ENCODE measurements at regions not wholly inside any gene's neighbourhood (a gene's known extent, or its start where the extent isn't known, plus 50 kb on each side); places are given as distances from the start of the nearest gene placed in this dataset.
"Not testable (repeated sequence)": the region's sequence is repeated elsewhere in the genome, so short reads cannot be mapped to it uniquely, and the experiment has no call there.

DNA sequence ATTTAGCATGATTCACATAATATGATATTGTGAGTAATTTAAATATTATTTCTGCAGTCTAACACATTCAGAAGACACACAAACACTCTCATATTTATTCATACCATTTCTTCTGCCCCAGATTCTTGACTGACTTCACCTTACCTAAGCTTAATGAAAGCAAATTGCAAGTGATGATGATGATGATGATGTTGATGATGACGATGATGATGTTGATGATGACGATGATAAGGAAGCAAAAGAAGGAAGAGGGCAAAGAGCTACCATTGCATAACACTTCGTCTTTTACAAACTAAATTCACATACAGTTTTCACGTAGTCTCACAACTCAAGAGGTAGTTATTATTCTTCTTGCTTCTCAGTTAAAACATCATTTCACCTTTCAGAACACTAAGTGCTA is 404.7 kb downstream of the NAF1 start:
- H3K4me3 ChIP-seq (ENCODE audit: low read length): no peak overlapping the region
- H3K9ac ChIP-seq (ENCODE audit: low read length): no peak overlapping the region
- H3K36me3 ChIP-seq (ENCODE audit: insufficient read depth, low read length): no peaks in the 10 kb centered on the region
- H4K20me1 ChIP-seq (ENCODE audit: insufficient read depth, low read depth, low read length): no peaks in the 10 kb centered on the region
- H2AFZ ChIP-seq (ENCODE audit: low read length): no peak overlapping the region
- no peak overlapping the region for H3K27ac ChIP-seq (ENCODE audit: low read length)
- H3K9me2 ChIP-seq (replicated peaks; ENCODE audit: insufficient read depth, low read length): no peaks in the 10 kb centered on the region
- no peaks in the 10 kb centered on the region for H3K9me3 ChIP-seq (ENCODE audit: low read length)
- no peaks in the 10 kb centered on the region for H3K79me2 ChIP-seq (ENCODE audit: low read length)
- no peak overlapping the region for H3K4me2 ChIP-seq (ENCODE audit: low read depth, low read length, poor library complexity, severe bottlenecking)
- no peaks in the 10 kb centered on the region for H3K27me3 ChIP-seq (ENCODE audit: low read length)
- H3K4me1 ChIP-seq (ENCODE audit: low read length): no peaks in the 10 kb centered on the region
- DNase-seq: no peak

GRCh38 chr4:162740228-162740627 is 426.5 kb downstream of the NAF1 start:
- H3K9me2 ChIP-seq (replicated peaks; ENCODE audit: insufficient read depth, low read length); H3K9ac ChIP-seq (ENCODE audit: low read length); H3K27me3 ChIP-seq (ENCODE audit: low read length); H3K9me3 ChIP-seq (ENCODE audit: low read length); DNase-seq; H3K36me3 ChIP-seq (ENCODE audit: insufficient read depth, low read length); H2AFZ ChIP-seq (ENCODE audit: low read length); H4K20me1 ChIP-seq (ENCODE audit: insufficient read depth, low read depth, low read length); H3K4me3 ChIP-seq (ENCODE audit: low read length); H3K4me2 ChIP-seq (ENCODE audit: low read depth, low read length, poor library complexity, severe bottlenecking); H3K27ac ChIP-seq (ENCODE audit: low read length); H3K79me2 ChIP-seq (ENCODE audit: low read length); H3K4me1 ChIP-seq (ENCODE audit: low read length): not testable (repeated sequence)

GRCh38 chr4:162739596-162739995 is 427.1 kb downstream of the NAF1 start:
- not testable (repeated sequence) for DNase-seq; H3K36me3 ChIP-seq (ENCODE audit: insufficient read depth, low read length); H2AFZ ChIP-seq (ENCODE audit: low read length); H3K4me1 ChIP-seq (ENCODE audit: low read length); H3K4me3 ChIP-seq (ENCODE audit: low read length); H3K9ac ChIP-seq (ENCODE audit: low read length); H3K9me2 ChIP-seq (replicated peaks; ENCODE audit: insufficient read depth, low read length); H3K4me2 ChIP-seq (ENCODE audit: low read depth, low read length, poor library complexity, severe bottlenecking); H4K20me1 ChIP-seq (ENCODE audit: insufficient read depth, low read depth, low read length); H3K79me2 ChIP-seq (ENCODE audit: low read length); H3K27me3 ChIP-seq (ENCODE audit: low read length); H3K27ac ChIP-seq (ENCODE audit: low read length); H3K9me3 ChIP-seq (ENCODE audit: low read length)

- H3K27me3 ChIP-seq (ENCODE audit: low read length): no peaks in the 10 kb centered on the region
- no peak overlapping the region for H2AFZ ChIP-seq (ENCODE audit: low read length)
- no peaks in the 10 kb centered on the region for H3K9me2 ChIP-seq (replicated peaks; ENCODE audit: insufficient read depth, low read length)
Measured at GRCh38 chr4:162732876-162733275, 433.8 kb downstream of the NAF1 start.

DNA sequence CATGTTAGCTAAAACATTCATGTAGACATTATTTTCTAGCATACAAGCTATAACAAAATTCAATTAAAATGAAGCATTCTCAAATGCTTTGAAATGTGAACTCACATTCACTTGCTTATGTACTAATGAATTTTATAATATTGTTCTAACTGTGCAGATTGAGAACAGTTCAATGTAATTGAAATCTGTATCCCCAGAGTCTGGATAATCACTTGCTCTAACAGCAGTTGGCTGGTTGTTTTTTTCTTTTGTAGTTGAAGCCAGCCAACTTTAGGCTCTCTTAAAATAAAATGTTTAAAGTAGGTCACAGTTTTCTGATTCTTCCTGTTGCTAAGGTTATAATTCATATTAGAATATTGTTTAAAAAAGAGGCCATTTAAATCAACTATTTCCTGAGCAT is 438.9 kb downstream of the NAF1 start:
- H3K9me3 ChIP-seq (ENCODE audit: low read length): no peaks in the 10 kb centered on the region
- 0 out of 2 replicates have a peak, but pooled peaks cover 3% of the 10 kb centered on the region for H3K9me2 ChIP-seq (replicated peaks; ENCODE audit: insufficient read depth, low read length)
- H3K27me3 ChIP-seq (ENCODE audit: low read length): no peaks in the 10 kb centered on the region
- no peak overlapping the region for H3K4me3 ChIP-seq (ENCODE audit: low read length)
- H4K20me1 ChIP-seq (ENCODE audit: insufficient read depth, low read depth, low read length): no peaks in the 10 kb centered on the region
- H3K4me2 ChIP-seq (ENCODE audit: low read depth, low read length, poor library complexity, severe bottlenecking): no peak overlapping the region
- no peak overlapping the region for H2AFZ ChIP-seq (ENCODE audit: low read length)
- DNase-seq: no peak
- no peaks in the 10 kb centered on the region for H3K79me2 ChIP-seq (ENCODE audit: low read length)
- H3K4me1 ChIP-seq (ENCODE audit: low read length): no peaks in the 10 kb centered on the region
- H3K36me3 ChIP-seq (ENCODE audit: insufficient read depth, low read length): no peaks in the 10 kb centered on the region
- H3K27ac ChIP-seq (ENCODE audit: low read length): no peak overlapping the region
- H3K9ac ChIP-seq (ENCODE audit: low read length): no peak overlapping the region

More at GRCh38 chr4:162732876-162733275, 433.8 kb downstream of the NAF1 start:
- Histone ChIP-seq H3K9me3 (ENCODE audit: low read length) (no peaks in the 10 kb centered on the region), H3K4me1 (ENCODE audit: low read length) (no peaks in the 10 kb centered on the region), H3K27ac (ENCODE audit: low read length) (no peak overlapping the region), H3K4me2 (ENCODE audit: low read depth, low read length, poor library complexity, severe bottlenecking) (no peak overlapping the region), H4K20me1 (ENCODE audit: insufficient read depth, low read depth, low read length) (no peaks in the 10 kb centered on the region), H3K4me3 (ENCODE audit: low read length) (no peak overlapping the region), H3K36me3 (ENCODE audit: insufficient read depth, low read length) (no peaks in the 10 kb centered on the region), H3K79me2 (ENCODE audit: low read length) (no peaks in the 10 kb centered on the region), H3K9ac (ENCODE audit: low read length) (no peak overlapping the region)
- DNase-seq: no peak

GRCh38 chr4:162727232-162727631 is 439.5 kb downstream of the NAF1 start:
- H3K79me2 ChIP-seq (ENCODE audit: low read length): no peaks in the 10 kb centered on the region
- H3K4me1 ChIP-seq (ENCODE audit: low read length): no peaks in the 10 kb centered on the region
- H3K4me3 ChIP-seq (ENCODE audit: low read length): no peak overlapping the region
- no peaks in the 10 kb centered on the region for H3K36me3 ChIP-seq (ENCODE audit: insufficient read depth, low read length)
- peak; percentile 43 for DNase-seq
- H3K4me2 ChIP-seq (ENCODE audit: low read depth, low read length, poor library complexity, severe bottlenecking): no peak overlapping the region
- H2AFZ ChIP-seq (ENCODE audit: low read length): no peak overlapping the region
- no peaks in the 10 kb centered on the region for H4K20me1 ChIP-seq (ENCODE audit: insufficient read depth, low read depth, low read length)
- no peaks in the 10 kb centered on the region for H3K27me3 ChIP-seq (ENCODE audit: low read length)
- 0 out of 2 replicates have a peak, but pooled peaks cover 3% of the 10 kb centered on the region for H3K9me2 ChIP-seq (replicated peaks; ENCODE audit: insufficient read depth, low read length)
- no peaks in the 10 kb centered on the region for H3K9me3 ChIP-seq (ENCODE audit: low read length)
- H3K27ac ChIP-seq (ENCODE audit: low read length): no peak overlapping the region
- H3K9ac ChIP-seq (ENCODE audit: low read length): no peak overlapping the region

GRCh38 chr4:162715401-162715800 is 451.3 kb downstream of the NAF1 start:
- Histone ChIP-seq H3K4me3 (ENCODE audit: low read length) (no peak overlapping the region), H3K79me2 (ENCODE audit: low read length) (no peaks in the 10 kb centered on the region), H3K36me3 (ENCODE audit: insufficient read depth, low read length) (no peaks in the 10 kb centered on the region), H3K9ac (ENCODE audit: low read length) (no peak overlapping the region), H3K4me2 (ENCODE audit: low read depth, low read length, poor library complexity, severe bottlenecking) (no peak overlapping the region), H3K4me1 (ENCODE audit: low read length) (no peaks in the 10 kb centered on the region), H3K9me2 (replicated peaks; ENCODE audit: insufficient read depth, low read length) (no peaks in the 10 kb centered on the region; the same call in 1 of the 2 replicates), H3K27ac (ENCODE audit: low read length) (no peak overlapping the region), H2AFZ (ENCODE audit: low read length) (no peak overlapping the region), H3K27me3 (ENCODE audit: low read length) (no peaks in the 10 kb centered on the region), H4K20me1 (ENCODE audit: insufficient read depth, low read depth, low read length) (no peaks in the 10 kb centered on the region), H3K9me3 (ENCODE audit: low read length) (no peaks in the 10 kb centered on the region)
- no peak for DNase-seq

GRCh38 chr4:162707962-162708361 is 458.7 kb downstream of the NAF1 start:
- Histone ChIP-seq H4K20me1 (ENCODE audit: insufficient read depth, low read depth, low read length) (no peaks in the 10 kb centered on the region), H3K36me3 (ENCODE audit: insufficient read depth, low read length) (no peaks in the 10 kb centered on the region), H2AFZ (ENCODE audit: low read length) (no peak overlapping the region), H3K9me2 (replicated peaks; ENCODE audit: insufficient read depth, low read length) (no peaks in the 10 kb centered on the region), H3K4me2 (ENCODE audit: low read depth, low read length, poor library complexity, severe bottlenecking) (no peak overlapping the region), H3K9ac (ENCODE audit: low read length) (no peak overlapping the region), H3K27ac (ENCODE audit: low read length) (no peak overlapping the region), H3K4me3 (ENCODE audit: low read length) (no peak overlapping the region), H3K4me1 (ENCODE audit: low read length) (no peaks in the 10 kb centered on the region), H3K9me3 (ENCODE audit: low read length) (no peaks in the 10 kb centered on the region), H3K27me3 (ENCODE audit: low read length) (no peaks in the 10 kb centered on the region), H3K79me2 (ENCODE audit: low read length) (no peaks in the 10 kb centered on the region)
- DNase-seq: no peak

GRCh38 chr4:162706632-162707031 is 460.1 kb downstream of the NAF1 start:
- Histone ChIP-seq H3K27ac (ENCODE audit: low read length) (no peak overlapping the region), H3K36me3 (ENCODE audit: insufficient read depth, low read length) (no peaks in the 10 kb centered on the region), H3K79me2 (ENCODE audit: low read length) (no peaks in the 10 kb centered on the region), H4K20me1 (ENCODE audit: insufficient read depth, low read depth, low read length) (no peaks in the 10 kb centered on the region), H3K4me3 (ENCODE audit: low read length) (no peak overlapping the region), H3K9me2 (replicated peaks; ENCODE audit: insufficient read depth, low read length) (no peaks in the 10 kb centered on the region), H3K9ac (ENCODE audit: low read length) (no peak overlapping the region), H2AFZ (ENCODE audit: low read length) (no peak overlapping the region), H3K9me3 (ENCODE audit: low read length) (no peaks in the 10 kb centered on the region), H3K4me2 (ENCODE audit: low read depth, low read length, poor library complexity, severe bottlenecking) (no peak overlapping the region), H3K27me3 (ENCODE audit: low read length) (no peaks in the 10 kb centered on the region), H3K4me1 (ENCODE audit: low read length) (no peaks in the 10 kb centered on the region)
- no peak for DNase-seq
